ENCODE measurements at regions not wholly inside any gene's neighbourhood (a gene's known extent, or its start where the extent isn't known, plus 50 kb on each side); places are given as distances from the start of the nearest gene placed in this dataset.

DNA sequence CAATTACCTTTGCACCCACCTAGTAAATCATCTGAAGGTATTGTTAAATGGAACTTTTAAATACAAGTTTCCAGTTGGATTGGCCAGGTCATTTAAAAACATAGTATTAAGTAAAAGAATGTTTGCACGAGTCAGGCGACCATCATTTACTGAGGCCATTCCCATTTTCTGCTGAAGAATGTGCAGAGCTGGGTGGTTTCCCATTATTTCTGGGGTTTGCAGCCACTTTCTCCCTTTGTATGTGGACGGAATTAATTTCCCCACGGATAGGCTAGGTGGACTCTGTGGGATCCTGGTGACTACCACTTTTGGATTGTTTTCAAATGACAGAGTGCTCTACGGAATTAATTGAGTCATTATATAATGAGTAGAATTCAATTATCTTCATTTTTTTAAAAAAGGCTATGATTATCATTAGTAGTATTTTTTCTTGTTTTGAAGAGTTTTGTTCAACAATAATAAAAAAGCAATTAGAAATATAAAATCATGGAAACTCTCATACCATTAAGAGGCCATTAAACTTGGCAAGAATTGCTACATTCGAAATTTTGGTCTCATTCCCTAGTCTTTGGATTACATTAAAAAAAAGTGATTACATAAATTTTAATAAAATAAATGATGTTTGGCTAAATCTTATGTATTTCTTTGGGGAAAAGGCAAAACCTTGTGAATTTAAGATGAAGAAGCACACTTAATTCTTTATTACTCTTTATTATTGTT lies 120.4 kb upstream of the FZD8 start:
- DNase-seq = no peak

DNA sequence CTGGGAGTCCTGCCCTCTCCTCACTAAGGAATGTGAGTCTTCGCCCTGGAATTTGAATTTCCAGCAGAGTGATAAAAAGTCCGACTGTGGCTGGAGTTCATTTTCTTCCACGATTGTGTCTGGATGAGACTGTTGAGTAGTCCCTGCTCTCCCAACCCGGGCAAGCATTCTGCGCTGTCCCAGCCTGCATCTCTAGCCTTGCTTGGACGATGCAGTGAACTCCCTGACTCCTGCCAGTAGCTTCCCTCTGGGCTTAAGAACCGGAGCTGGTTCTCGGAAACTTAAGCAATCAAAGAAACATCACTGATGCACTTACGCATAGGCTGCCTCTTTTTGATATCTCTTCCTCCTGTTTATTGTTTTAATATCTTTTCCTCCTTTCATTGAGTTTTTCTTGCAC lies 116.0 kb upstream of the FZD8 start:
- DNase-seq = no peak

DNA sequence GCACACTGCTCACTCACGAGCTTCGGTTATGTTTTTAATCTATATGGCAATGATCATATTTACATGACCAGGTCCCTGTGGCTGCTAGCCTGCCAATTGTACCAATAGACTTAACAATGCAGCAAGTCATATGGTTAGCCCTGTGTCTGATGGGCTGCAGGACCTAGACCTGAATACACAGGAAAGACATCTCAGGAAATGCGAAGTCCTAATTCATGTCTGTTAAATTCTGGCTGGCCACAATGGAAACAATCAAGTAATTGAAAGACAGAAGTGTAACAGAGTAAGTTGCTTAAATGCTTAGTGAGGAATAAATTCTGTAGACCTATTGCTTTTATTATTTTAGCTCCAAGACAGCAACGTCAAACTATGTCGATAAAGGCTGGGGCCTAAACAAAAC lies 112.4 kb upstream of the FZD8 start:
- DNase-seq = no peak

DNA sequence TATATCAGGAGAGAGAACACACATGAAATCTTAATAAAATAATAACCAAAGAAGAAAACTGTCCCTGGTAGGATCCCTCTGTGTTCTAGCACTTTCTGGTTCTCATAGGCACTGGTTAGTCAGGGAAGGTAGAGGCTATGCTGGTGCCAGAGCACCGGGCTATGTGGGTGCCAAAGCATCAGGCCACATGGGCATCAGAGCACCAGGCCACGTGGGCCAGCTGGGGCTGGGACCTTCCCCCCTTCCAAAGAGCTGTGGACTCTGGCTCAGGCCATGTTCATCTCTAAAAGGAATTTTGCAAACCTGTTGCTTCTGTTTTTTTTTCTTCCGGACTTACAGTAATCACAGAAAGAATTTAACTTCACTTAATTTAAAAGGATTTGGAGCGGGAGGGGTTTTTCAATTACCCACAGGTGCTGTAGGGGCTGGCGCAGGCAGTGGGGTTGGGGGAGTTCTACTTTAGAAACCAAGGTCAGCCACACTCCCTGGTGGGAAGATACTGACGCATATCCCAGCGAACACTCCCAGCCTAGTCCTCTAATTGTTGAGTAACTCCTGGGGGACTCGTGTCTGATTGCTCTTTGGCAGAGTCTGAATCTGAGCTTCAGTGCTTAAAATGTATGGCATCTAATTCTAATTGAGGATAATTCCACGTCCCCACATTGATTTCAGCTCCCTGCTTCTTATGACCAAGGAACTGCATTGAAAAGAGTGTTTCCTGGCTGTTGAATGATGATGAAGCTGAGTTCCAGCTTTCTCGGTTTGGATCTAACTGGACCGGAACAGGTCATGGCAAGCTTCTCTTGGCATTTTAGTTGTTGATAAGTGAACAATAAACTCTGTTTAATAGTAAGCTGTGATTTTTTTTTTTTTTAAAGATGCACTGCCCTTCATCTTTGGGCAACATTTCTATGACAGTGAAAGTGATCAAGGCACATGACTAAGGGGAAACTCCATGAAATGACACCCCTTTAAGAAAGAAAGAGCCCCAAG lies 110.7 kb upstream of the FZD8 start:
- no peak for DNase-seq

DNA sequence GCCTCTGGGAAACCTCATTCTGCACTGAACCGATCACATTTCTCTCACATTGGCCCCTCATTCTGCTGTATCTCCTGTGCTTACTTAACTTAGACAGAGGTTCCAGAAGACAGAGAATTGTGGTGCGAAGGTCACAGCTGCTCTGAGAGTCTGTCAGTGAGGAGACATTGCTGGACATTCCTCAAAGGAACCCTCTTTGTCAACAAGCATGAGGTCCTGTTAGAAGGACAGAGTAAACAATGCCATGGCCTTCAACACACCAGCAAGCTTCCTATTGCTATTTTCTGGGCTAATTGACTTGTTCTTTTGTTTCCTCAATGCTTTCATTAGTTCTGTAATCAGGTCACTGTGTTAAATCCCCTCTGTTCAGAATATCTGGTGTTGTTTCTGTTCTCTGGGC lies 109.3 kb upstream of the FZD8 start:
- DNase-seq = no peak

DNA sequence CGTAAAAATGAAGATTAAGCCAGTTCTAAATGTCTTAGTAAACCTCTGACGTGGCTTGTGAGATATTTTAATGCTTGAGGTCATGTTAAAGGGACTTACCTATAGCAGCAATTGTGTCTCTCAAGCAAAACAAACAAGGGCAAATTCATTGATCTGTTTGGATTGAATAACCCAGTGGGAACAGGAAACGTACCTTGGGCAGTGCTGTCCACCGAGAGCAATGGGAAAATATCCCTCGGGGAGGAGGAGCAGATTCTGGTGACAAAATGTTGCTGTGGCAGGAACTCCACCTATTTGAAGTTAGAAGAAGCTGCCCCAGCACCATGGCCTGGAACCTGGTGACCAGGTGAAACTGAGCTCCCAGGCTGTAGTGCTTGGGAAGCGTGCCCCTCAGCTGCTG lies 107.1 kb upstream of the FZD8 start:
- no peak for DNase-seq

DNA sequence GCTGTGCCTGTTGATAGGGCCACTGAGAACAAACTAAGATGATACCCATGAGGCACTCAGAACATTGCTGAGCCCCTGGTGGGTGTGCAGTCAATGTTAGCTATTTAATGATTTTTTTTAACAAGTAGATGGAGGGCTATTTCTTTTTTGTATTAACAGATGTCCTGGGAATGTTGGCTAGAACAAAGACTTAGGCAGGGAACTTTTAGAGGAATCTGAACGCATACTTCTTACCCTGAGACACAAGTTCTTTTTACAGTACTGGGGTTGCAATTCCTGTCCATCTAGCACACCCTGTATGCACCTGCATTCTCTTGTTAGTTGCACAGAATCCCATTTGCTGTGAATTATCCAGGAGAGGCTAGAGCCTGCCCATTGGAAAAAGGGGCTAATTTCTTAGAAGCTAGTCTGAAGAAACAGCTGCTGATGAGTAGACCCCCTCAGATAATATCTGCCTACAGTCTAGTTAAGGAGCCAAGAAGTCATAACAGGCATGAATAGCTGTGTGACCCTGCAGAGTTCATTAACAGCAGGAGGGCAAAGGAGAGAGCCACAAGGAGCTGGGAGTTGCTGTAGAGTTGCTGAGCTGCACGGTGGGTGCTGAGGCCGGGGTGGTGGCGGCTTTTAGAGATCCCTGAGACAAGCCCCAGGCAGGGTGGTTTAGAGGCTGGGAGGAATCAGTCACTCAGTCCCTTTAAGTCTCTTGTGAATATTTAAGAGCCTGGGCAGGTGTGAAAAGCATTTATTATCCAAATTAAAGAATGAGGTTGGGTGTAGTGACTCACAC lies 103.7 kb upstream of the FZD8 start:
- DNase-seq = no peak

DNA sequence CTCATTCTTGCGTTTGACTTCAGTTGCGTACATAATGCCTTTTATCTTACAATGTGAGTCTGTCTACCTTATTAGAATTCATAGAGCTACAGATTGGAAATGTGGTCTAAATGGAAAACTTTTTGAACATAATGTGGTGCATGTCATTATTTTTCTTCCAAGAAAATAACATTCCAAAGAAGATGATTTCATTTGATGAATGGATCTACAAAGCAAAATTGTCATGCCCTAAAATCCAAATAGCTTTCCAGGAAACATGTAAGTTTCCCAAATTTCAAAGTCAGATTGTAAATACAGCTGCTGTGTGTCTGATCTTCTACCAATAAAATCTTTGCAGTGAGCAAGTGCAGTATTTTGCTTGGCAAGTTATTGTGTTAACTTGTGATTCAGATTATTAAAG lies 101.8 kb upstream of the FZD8 start:
- no peak for DNase-seq

DNA sequence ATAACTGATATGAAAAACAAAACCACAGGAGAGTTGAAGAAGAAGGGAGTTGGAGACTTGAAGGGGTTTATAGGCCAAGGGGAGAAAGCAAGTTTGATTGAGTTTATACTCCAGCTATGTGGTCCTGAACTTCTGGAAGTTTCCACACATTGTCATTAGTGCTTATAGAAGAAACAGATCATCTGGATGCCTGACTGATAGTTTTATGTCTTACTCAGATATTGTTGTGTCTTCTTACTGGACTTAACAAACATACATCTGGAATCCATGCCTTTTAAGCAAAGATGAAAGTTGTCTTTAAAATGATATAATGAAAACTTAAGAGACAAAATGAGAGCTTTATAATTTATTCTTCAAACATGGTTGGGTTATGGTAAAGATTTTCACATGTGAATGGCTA lies 101.3 kb upstream of the FZD8 start:
- DNase-seq = no peak

DNA sequence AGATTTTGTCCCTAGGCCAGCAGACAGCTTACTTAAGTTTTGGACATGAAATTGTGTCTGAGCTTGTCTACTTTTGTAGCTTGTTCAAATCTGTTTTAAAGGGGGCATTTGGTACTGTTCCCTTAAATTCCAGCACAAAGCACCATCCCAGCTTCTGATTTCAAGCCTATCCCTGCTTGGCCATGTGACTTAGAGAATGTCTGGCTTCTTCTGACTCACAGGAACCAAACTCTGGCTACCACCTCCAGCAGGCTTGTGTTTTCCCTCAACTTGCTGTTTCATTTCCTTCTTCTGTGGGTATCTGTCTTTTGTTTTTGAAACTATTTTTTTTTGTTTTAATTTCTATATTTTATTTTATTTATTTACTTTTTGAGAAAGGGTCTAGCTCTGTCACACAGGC lies 97.9 kb upstream of the FZD8 start:
- DNase-seq = no peak

DNA sequence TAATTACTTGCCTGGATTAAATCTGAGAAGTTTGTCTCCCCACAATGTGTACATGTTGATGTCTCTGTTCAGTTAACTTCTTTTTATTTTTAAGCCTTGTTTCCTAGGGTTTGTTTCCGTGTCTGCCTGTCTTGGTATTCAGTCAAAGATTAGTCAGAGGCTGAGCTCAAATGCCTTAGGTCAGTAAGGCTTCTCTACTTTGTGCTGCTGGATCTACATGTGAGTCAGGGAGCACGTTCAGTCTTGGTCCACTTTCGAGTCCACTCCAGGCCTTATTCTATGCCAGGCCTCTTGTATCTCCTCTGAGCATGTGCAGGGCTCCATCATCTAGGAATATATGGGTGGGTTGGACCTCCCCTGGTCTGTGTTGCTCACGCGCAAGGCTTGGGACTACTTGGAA lies 93.3 kb upstream of the FZD8 start:
- DNase-seq = no peak

DNA sequence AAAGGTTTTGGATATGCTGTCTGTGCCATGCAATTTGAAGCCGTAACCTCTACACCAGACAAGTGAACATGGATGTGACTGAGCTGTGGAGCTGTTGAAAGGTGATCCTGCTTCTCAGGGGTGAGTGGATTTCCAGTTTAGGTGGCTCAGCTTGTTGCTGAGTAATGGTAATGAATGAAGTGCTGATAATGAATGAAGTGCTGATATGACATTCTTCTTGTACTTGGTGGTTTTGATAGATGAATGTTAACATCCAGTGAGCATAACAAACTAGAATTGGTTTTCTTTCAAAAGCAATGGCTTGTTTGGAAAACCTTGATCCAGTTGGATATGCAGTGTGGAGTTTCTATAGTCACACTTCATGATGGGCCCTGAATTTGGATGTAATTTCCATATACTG lies 89.7 kb upstream of the FZD8 start:
- no peak for DNase-seq

DNA sequence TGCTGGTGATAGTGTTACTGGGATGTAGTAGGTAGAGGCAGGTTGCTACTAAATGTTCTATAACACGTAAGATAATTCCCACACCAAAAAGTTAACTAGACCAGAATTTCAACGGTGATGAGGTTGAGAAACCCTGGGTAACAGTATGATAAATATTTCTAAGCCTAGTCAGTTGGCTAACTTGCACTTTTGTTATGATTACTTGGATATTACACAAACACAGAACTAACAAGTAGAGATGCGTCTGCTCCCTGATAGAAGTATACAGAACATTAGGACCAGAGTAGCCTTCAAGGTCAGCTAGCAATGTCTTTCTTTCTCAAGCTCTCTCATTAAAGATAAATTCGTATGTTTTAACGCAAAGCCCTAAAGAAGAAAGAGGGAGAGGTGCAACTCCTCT lies 86.2 kb upstream of the FZD8 start:
- DNase-seq = no peak

DNA sequence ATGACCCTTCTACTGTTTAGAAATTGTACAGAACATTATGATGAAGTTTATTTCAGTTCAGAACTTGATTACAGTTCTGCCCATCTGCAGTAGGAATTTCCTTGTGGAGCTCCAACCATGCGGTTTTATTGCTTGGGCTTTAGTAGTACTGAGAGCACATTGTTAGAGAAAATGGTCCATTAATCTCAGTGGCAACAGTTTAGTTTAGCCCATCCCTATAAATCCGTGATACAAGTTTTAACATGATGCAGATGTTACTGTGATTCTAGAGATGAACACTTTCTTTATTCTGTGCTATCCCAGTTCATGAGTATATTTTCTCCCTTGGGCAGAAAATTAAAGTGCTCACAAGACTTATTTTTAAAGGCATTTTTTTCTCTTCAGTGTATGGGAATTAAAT lies 84.8 kb upstream of the FZD8 start:
- DNase-seq = no peak

DNA sequence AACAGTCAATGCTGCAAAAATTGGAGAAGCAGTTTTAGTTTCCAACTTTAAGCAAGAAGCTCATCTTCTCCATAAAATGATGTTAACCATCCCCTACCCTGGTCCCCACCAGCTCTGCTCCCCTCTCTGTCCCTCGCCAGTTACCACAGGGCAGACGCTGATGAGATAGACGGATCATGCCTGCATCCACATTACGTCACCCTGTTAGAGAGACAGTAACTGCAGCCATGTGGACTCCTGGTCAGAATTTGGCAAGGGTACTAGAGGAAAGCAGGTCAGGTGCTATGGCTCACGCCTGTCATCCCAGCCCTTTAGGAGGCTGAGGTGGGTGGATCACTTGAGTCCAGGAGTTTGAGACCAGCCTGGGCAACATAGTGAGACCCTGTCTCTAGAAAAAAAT lies 81.9 kb upstream of the FZD8 start:
- DNase-seq = no peak

DNA sequence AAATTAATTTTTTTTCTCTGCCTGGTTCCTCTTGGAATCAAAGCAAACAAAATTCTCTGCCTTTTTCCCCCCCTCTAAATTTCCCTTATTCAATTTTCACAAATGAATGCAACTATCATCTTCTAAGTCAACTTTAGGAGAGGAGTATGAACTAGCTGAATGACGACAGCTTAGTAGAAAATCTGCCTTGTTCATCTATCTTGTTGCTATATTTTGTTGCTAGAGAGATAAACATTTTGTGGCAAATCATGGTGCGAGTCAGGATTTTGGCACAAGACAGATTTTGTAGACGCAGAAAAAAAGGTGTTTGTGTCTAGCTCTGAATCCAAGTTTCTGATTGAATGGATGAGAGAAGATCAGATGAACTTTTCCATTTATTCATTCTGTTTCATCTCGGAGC lies 81.0 kb upstream of the FZD8 start:
- no peak for DNase-seq

DNA sequence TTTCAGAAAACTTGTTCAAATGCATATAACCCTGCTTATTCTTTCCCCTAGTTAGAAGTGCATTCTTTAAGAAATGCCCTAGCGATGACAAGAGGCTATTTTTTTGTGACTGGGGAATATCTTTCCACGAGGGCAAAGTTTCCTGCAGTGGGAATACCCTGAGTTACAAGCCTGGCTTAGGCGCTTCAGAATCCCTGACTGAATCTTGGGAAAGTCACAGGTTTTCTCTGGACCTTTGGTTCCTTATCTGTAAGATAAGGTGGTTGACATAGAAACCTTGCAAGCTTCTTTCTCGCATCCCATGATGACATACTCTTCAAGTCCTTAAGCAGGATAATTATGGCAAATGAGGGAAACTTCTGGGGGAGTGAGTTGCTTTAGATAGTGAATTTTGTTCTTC lies 80.5 kb upstream of the FZD8 start:
- no peak for DNase-seq

DNA sequence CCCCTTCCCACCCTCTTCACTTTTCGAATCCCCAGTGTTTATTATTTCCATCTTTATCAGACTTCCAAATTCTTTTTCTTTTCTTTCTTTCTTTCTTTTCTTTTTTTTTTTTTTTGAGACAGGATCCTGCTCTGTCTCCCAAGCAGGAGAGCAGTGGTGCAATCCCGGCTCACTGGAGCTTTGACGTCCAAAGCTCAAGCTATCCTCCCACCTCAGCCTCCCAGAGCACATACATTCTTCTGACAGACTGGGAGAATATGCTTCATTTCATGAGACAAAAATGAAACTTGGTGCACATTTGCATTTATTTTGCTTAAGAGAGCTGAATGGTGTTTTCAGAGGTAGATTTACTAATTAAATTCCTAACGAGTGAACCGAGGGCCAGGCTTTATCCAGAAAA lies 80.1 kb upstream of the FZD8 start:
- DNase-seq = no peak

DNA sequence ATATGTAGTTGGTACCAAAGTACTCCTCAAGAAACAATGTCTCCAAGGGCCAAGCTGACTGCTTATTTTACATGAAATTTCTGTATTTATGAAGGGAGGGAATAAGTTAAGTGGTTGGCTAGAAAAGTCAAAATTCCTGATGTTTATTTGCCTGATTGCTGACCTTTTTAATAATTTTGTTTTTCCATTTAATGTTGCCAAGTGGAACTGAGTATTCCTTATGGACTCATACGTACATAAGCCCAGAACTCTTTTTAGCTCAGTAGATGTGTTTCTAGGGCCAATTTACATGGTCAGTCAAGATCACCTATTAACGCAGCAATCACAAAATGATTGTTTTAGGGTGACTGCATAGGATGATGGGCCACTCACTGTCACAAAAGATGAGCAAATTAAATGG lies 78.3 kb upstream of the FZD8 start:
- no peak for DNase-seq

DNA sequence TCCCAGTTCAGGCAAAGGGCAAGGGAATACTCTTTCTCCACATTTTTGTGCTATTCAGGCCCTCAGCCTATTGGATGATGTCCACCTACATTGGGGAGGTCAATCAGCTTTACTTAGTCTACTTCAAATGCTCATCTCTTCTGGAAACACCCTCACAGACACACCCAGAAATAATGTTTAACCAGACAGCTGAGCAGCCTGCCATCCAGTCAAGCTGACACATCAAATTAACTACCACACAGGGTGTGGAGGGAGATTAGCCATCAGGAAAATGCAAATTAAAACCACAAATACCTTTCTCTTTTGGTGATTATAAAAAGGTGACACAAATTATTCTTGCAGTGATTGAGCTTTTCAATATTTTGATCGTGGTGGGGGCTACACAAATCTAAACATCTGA lies 74.7 kb upstream of the FZD8 start:
- no peak for DNase-seq

DNA sequence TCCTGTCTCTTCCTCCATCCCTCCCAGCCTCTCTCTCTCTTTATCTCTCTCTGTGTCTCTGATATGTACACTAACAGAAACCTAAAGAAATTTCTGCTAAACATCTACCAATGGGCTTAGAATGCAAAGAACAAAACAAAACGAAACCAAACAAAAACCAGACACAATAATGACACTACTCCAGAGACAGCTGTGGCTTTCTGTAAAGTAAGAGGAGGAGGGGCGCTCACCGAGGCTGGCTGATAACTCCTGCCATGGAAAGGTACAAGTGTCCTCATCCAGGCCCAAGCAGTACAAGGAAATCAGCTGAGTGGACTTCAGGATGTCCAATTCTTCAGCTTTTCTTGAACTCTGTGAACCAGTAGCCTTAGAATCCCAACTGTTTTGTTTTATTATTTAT lies 70.4 kb upstream of the FZD8 start:
- DNase-seq = no peak

DNA sequence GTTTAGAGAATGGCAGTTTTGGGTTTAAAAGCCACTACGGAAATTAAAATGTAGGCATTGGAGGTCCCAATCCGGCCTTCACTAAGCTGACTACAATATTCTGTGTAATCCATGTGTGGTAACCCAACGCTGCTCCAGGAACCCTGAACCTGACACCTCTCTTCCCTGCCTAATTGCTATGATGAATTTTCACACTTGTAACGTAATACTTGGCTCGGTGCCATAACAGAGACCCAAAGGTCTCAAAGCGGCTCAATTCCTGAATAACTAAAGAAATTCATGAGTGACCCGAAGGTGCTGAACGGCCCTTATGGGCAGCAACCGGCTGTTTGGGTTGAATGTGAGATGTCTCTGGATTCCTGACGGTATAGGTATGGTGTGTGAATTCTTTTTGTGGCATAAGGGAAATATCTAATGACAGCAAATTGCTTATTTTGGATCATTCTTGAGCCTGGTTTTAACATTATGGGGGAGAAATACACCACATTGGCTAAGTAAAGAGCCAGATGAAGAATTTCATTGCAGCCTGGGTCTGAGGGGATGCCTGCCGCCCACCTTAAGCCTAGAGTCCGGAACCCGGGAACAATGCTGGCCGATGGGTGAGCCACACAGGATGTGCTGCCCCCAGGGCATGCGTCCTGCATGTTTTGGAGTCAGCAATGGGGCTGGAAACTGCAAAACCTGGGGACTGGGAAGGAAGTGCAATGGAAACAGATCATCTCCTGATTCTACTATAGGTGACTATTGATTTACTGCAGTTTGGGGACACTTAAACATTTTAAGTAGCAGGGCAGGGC lies 69.7 kb upstream of the FZD8 start:
- DNase-seq = no peak
